ENCODE measurements at regions not wholly inside any gene's neighbourhood (a gene's known extent, or its start where the extent isn't known, plus 50 kb on each side); places are given as distances from the start of the nearest gene placed in this dataset.

DNA sequence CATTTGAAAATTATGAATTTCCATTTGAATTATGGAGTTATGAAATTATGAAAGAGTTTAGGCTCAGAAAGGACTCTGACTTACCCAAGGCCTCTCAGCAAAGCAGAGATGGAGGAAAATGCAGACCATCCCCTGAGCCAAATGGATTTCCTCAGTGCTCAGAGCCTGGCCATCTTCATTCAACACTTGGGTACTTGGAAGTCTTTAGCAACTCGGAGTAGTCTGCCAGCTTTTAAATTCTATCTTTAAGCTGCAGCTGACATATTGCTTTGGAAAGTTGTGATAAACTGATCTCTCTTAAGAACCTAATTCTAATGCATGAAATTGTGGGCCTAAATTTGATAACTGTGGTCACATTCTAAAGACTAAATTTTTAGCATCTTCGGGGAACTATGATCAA lies 315.4 kb downstream of the SAMD5 start:
- DNase-seq: no peak

DNA sequence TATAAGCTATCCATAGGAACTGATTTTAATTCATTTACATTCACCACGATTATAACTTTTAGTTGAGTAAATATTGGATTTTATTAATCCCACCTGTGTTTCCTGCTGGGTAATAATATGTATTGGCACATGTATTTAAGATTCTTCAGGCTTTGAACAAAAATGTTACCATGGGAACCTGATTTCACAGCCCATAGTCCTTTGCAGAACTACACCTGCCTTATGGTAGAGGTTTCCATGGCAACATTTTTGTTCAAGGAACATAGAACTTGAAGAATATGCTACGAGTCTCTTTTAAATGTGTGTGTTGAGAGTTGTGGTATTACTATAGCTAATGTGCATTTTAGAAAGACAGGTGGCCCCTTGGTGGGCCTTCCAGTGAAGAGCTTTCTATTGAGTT lies 317.4 kb downstream of the SAMD5 start:
- no peak for DNase-seq

DNA sequence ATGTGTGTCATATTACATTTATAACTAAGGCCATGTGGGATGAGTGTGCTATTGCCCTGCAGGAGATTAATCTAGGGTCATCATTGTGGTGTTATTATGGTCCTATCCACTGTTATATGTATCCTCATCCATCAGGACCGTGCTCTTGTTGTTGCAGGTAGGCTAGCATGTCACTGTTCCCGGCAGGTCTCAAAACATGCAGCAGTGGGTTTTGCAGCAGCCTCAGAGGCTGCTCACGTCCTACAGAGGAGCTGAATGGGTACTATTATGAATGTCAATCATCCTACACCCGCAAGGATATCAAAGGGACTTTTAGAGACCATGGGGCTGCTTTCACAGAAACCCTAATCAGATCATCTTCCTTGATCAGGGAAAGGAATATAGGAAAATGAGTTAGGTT lies 318.2 kb downstream of the SAMD5 start:
- no peak for DNase-seq

DNA sequence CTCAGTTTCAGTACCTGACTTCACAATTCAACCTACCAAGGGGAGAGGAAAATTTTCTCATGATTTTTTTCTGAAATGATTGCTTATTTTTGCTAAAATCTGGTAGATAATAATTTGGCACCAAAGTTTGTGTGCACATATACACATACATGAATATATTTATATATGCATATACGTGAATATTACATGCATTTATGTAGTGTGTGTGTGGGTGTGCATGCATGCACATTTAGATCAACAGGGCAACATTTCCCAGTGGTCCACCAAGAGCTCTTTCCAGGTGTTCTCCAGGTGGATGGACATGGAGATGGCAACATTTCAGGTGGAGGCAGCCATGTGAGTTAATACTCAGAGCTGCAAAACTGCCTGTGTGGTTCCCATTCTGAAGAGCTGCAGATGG lies 320.9 kb downstream of the SAMD5 start:
- no peak for DNase-seq

DNA sequence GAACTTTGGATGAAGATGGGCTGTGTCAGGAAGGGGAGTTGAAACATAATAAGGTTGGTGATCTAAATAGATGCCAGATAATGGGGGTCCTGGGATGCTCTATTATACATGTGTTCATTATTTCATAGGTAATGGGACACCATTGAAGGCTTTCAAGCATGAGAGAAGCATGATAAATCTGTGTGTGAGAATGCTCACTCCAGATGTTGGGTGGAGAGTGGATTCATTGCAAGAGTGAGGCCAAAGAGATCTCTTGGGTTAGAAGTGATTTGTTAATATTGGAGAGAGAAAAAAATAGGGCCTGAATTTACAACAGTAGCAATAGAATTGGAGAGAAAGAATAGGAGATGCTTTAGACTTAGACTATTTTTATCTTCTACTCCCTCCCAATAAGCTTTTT lies 321.3 kb downstream of the SAMD5 start:
- no peak for DNase-seq

DNA sequence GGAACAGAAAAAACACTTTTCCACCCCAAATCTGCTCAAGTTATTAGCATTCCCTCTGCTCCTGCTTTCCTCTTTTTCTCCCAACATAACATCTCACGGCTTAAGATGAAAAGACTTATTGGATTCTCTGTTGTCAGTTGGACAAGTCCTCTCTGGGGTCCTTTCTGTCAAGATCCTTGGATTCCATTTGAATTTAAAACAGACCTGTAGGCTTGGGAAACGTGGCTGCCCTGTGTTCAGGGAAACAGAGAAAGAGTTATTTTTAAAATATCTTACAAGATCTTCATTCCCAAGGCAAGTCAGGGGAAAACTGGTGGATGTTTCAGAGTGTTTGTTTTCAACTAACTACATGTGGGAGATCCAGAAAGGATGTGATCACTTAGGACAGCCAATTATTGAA lies 322.9 kb downstream of the SAMD5 start:
- no peak for DNase-seq

DNA sequence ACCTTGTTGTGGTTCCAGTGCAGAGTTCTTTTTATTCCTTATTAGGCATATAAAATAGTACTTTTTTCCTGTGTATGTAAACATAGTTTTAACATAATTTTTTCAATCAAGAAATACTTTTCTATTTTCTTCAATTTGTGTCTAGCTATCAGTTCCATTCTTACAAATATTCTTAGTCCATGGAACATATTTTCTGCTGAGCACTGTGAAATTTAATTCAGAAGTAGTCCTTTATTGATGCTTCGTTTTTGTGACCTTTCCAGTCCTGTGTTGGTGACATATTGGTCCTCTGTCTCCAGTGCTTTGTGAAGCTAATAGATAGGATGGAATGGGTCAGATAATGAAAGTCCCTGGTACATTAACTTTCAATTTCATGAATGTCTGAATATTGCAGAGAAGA lies 325.1 kb downstream of the SAMD5 start:
- no peak for DNase-seq

DNA sequence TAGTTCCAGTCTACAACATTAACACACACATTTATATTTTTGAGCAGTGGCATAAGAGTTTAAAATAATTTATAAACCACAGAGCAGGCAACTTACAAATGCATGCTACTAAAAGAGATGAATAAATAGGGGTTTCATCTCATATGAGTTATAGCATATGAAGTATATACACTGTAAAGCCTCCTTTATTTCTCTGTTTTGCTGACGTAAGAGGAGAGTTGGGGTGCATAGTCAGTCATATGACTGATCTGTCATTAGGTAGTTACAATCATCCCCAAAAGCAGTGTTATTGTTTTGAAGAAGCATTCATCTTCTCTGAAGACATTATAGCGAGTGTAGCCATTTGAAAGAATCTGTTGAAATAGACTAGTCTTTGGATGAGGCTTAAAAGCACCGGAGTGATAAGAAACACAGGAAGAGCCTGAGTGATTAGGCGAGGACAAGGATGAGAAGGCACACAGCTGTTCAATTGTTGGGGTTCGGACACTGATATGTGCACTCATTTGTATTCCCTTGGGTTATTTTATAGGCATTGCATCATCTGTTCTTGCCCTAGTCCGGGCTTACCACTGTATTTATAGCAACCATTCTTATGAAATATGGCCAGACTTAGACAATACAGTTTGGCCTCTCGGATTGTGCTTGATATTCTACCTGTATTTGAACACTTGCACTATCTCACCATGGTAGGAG lies 325.7 kb downstream of the SAMD5 start:
- no peak for DNase-seq

DNA sequence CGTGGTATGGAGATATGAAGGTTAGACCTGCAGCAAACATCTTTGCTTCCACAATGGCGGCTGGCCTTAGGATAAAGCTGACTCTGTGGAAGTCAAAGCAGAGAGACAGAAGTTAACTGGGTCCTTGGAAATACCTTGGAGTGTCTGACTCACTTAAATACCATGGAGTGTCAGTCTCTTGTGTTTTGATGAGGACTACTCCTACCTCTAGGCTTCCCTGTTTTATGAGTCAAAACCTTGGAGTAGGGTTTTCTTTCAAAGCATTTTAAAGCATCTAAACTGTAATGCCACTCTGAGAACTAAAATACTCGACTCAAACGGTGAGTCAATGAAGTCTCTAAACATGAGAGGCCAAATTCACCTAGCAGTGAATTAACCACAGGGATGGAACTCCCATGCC lies 329.1 kb downstream of the SAMD5 start:
- no peak for DNase-seq

DNA sequence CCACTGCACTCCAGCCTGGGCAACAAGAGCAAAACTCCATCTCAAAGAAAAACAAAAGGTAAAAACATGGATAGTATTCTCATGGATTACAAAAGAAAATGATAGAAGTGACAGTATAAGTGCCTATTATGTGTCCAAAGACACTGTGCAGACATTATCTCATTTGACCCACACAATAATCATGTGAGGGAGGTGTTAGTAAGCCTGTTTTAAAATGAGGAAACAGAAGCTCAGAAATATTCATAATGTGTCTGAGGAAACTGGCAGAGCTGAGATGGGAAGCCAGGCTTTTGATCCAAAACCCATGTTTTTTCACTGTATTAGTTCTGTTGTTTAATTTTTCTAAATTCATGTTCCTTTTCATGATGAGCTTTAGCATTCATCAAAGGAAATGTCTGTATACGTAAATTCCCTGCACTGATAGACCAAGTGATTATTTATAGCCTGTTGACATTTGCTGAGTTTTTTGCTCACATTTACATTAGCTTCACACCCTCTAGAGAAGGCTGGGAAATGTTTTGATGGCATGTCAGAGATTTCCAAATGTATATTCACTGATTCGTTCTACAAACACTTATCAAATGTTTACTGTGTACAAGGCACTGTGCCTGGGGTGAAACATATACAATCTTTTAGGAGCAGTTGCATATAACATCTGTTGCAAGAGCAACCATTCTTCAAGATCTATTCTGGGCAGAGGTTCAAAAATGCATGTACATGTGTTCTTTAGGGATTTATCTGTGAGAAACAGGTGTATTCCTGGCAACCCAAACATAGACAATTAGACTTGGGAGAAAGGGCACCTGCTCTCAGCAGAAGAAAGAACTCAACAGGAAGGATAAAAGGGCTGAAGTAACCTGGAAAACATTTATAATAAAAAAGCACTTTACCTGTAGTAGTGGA lies 331.5 kb downstream of the SAMD5 start:
- no peak for DNase-seq

DNA sequence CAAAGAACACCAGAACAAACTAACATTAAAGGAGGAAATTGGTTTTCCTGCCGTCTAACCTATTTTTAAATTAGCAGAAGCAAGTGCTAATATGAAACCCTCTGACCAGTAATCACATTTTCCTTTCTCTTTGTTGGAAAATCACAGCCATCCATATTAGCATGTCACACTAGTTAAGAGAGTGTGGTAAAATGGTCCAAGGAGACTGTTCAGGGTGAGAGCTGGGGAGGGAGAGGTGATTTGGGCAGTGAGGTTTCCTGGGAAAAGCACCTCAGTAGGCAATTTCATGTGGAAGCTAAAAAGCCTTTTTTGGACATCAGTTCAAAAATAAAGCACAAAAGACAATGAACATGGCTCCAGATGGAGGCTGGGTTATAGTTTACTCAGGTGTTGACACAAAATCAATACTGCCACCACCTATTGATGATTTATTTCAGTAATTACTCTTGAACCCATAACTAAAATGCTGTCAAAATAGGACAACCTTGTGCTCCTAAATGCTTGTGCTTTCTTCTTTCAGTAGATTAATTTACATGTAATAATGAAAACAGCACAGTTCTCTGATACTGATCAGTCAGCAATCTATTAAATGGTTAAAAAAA lies 333.2 kb downstream of the SAMD5 start:
- no peak for DNase-seq

DNA sequence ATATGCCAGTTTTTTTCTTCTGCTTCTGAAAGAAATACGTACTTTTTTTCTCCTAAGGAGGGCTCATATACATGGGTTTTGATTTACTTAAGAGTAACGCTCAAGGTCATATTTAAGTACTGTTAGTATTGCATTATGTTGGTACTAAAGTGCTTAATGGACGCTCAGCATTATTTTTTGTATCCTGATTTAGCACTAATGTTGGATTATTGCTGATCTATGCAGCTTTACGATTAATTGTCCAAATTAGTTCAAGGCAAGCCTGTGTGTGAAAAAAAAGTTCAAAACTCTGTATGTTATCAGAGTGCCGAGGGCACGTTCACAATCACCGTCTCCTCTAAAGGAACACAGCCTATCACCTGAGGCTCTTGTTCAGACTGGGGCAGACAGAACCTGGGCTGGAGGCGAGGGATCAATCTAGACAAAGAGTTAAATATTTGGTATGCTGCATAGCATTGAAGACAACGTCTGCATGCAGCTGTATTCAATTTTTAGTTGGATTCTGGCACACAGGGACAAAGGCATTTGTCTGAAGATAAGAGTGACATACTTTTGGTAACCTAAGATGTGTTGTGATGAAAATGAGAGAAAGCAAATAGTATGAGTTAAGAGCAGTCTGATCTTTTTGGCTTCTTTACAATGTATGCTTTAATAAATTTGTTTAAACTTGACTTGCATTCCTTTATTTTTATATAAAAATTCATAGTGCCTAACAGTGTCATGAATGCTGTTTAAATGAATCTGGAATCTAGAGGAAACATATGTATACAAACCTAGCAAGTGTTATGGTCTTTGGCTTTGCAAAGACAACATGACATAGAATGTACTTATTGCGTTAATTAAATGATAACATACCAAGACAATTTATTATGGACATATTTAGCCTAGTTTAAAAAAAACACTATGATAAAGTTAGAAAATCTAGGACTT lies 341.2 kb downstream of the SAMD5 start:
- DNase-seq: no peak

DNA sequence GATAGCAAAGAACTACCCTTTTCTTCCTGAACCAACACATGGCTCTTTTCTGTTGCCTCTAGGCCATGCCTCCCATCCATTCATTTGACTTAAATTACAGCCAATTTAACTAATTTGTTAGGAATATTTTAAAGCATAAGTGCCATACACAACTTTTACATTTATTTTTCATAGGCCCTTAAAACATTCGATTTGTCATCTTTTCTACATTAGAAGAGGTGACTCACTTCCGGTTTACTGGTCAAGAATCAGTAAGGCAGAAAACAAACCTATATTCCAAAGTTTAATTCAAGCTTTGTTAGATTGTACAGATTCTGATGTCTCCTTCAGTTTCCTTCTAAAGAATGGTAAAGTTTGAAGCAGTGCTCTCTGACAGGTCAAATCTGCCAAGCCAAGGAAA lies 344.3 kb downstream of the SAMD5 start:
- no peak for DNase-seq

DNA sequence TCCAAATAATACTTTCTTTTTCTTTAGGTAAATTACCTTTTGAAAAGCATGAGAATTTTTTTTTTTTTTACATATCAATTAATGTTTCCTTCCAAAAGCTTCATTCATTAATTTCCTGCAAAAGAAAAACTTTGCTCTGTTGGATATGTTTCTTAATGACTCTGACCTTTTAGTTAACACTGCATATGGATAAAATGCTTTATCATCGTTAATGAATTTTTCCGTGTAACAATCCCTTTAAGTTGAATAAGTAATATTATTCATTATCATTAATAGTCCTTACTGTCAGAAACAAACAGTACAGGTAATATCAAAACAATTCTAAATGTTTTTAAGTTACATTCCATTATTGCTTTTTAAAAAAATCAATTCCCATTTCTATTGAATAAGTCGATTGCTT lies 345.1 kb downstream of the SAMD5 start:
- DNase-seq: no peak

DNA sequence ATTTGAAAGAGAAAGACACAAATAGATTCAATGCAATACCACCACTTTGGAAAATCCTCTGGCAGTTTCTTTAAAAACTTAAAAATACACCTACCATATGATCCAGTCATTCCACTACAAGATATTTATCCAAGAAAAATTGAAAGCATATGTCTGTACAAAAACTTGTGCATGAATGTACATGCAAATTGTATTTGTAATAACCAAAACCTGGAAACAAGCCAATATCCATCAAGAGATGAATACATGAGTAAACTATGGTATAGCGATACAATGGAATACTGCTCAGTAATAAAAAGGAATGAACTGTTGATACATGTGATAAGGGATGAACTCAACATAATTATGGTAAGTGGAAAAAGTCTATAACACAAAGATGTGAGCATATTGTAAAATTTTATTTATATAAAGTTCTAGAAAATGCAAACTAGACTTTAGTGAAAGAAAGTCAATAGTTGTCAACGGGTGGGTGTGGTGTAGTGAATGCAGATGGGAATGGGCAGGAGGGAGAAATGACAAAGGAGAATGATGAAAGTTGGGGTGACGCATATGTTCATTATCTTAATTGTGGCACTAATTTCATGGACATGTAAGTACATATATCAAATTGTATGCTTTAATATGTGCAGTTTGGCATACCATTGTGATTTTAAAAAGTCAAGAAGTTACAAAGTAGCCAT lies 347.5 kb downstream of the SAMD5 start:
- no peak for DNase-seq

DNA sequence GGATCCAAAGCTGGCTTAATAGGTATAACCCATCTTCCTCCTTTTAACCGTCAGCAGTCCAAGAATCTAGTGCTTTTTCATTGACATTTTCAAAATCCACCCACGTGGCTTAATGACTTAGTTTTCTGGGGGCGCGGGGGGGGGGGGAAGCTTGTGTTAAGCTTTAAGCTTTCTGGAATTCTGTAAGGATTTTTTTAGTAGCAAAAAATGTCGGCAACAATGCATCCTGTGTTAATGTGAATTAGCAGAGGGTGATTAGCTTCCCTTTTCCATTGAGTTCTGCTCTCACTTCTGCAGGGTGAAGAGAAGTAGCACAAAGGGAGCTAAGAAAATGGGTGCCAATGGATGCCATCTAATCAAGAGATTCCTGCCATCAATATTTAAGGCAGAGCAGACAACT lies 348.2 kb downstream of the SAMD5 start:
- no peak for DNase-seq

DNA sequence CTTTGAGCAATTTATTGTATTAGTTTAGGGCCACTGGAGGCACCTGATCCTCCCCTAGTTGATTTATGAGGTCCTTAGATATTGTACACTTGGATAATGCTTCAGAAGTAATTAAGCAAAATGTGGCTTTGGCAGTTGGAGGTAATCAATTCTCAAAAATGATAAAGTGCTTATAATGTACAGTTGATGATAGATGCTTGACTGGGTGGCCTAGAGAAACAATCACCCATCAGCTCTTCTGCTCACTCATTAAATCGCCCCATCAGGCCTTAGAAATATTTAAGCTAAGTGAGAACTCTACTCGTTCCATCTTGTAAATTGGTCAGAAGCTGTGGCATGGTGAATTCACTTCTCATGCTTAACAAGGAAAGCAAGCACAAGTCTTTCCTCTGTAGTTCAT lies 349.9 kb downstream of the SAMD5 start:
- DNase-seq: no peak

DNA sequence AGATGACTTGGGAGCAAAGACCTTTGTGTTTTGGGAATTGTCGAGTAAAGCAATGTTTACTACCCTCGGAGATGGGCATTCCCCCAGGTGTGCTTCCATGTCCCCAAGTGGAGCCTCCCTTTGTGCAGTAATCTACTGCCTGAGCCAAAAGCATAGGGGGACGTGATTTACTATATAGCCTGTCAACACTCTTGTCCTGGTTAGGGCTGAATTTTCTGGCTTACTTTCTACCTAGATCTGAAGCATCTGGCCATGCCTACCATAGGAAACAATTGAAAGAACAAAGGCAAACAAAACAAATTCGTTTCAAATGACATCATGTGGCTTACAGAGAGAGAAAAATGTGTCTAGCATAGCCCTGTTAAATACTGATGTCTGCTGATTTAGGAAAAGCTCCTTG lies 350.6 kb downstream of the SAMD5 start:
- no peak for DNase-seq

DNA sequence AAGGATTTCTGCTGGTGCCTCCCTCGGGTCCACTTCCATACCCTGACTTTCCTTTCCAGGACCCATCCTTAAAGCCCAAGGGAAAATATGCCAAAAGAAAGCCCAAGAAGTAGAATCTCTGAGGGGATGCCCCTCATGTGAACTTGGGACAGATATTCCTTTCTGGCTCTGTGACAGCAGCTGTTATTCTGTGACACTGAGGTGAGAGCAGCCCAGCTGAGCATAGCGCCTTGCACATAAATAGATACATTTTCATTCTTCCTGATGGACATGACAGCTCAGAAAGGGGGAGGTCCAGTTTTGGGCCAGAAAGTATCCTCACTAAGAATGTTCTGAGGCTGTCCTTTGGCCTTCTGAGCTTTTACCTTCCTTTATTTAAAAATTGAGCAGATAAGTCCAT lies 353.2 kb downstream of the SAMD5 start:
- DNase-seq: peak; percentile 20

DNA sequence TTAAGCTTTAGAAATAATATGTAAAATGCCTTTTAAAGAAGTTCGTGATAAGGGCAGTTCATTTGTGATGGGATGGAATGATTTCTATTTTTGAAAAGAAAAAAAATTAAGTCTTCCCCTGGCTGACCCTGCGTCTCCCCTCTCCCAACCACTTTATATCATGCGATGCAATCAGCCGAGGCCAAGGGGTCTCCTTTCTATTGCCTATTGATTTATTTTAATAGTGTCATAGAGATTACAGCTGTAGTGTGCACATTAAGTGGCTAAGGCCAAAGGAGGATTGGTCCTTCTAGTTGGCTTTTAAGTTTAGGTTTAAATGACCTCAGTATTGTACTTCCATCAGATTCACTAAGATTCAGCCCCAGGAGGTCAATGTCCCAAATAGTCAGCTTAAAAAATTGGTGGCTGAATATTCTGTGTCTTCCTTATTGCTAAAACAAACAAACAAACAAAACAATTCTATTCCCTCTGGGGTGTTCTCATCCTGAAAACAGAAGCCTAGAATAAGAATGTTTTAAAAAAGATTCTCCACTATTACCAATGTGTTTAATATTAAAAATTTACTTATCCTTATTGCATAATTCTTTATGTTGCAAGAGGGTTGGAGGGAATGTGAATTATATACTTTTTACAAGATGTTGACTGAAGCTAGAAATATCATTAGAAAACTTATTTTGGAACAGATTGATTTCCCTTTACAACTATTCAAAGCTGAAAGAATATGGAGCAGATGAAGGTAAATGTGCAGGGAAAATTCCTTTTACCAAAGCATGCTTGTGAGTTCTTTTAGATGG lies 359.1 kb downstream of the SAMD5 start:
- no peak for DNase-seq

DNA sequence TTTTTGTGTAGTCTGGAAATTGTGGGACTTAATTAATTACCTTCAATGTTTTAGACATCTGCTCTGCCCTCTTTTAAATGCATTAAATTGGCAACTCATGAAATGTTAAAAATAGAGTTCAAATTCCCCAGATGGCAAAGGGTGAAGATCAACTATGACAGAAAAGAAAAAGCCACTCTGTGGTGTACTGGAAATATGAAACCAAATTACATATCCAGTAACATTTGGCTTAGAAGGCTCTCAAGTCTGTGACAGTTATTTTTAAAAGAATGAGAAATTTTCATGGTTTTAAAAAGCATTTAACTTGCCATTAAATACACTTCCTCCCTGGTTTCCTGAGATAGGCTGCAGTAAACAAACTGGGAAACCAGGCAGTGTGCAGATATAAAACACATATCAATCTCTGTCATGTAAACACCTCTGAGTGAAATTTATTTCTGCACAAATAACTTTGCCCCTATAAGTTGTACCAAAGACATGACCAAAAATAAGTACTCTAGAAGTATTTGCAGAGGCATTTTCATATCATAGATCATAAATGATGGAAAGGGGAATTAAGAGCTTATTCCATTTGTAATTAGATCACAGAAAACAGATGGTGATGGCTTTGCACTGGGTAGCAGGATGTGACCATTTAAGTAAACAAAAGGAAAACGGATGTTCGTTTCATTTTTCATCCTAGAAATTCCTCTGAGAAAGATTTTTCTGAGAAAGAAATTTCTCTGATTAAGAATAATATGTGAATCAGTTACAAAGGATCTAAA lies 360.1 kb downstream of the SAMD5 start:
- DNase-seq: no peak
